SK-N-SH (cell line): ENCODE measurements at regions not wholly inside any gene's neighbourhood (a gene's known extent, or its start where the extent isn't known, plus 50 kb on each side); places are given as distances from the start of the nearest gene placed in this dataset.

ENCODE experiments used
- CTCF ChIA-PET: fragments of 300-600, 350-600 bp; formaldehyde crosslinking; extraction: SDS; loops from one replicate; lab custom pipeline; 2021; lab: Yijun Ruan, JAX
- POLR2A ChIA-PET: fragments of 350-600 bp; sonication (Branson Sonifier 250); formaldehyde crosslinking; extraction: SDS; loops from one replicate; lab custom pipeline; 2020; ENCODE audit warnings: antibody characterized with exemption, inconsistent platforms; lab: Yijun Ruan, JAX
- DNase-seq: peaks from one replicate; pipeline ENCODE4 v3.0.0; 2012
- H2AFZ ChIP-seq: fragments of 200-600 bp; sonication (generic); 2 replicates; pipeline ENCODE4 v1.8.1; 2016; ENCODE audit warnings: antibody characterized with exemption, mild to moderate bottlenecking, low read depth
- H3F3A ChIP-seq: fragments of 200-600 bp; sonication (generic); replicated peaks from 2 replicates; pipeline ENCODE3; 2016; ENCODE audit warnings: antibody characterized with exemption, mild to moderate bottlenecking; ENCODE audit not compliant: insufficient read depth
- H3K27ac ChIP-seq, 2 experiments: fragments of 200-500 bp in 1 of 2; fragments of 200-600 bp in 1 of 2; sonication (Bioruptor generic) in 1 of 2; sonication (generic), shearing (Covaris generic) in 1 of 2; 2 replicates each; pipeline versions ENCODE4 v1.5.1 to v1.6.1; 2014 to 2016; ENCODE audit warnings: low read depth in 2 of 2, inconsistent platforms in 1 of 2, low read length in 1 of 2, mild to moderate bottlenecking in 1 of 2, mixed read lengths in 1 of 2
- H3K27me3 ChIP-seq: fragments of 200-600 bp; sonication (generic), shearing (Covaris generic); 2 replicates; pipeline ENCODE4 v1.6.1; 2016; ENCODE audit warnings: mixed run types; ENCODE audit not compliant: insufficient read depth
- H3K36me3 ChIP-seq, 2 experiments: fragments of 200-500 bp in 1 of 2; fragments of 200-600 bp in 1 of 2; sonication (Bioruptor generic) in 1 of 2; sonication (generic) in 1 of 2; replicated peaks in 1 of 2; 2 replicates each; pipeline versions ENCODE3 to v1.5.1; 2014 to 2016; ENCODE audit warnings: low read length in 1 of 2, mild to moderate bottlenecking in 1 of 2; ENCODE audit not compliant: insufficient read depth in 2 of 2, control insufficient read depth in 1 of 2
- H3K4me1 ChIP-seq, 2 experiments: fragments of 200-500 bp in 1 of 2; fragments of 200-600 bp in 1 of 2; sonication (Bioruptor generic) in 1 of 2; sonication (generic), shearing (Covaris generic) in 1 of 2; 2 replicates each; pipeline versions ENCODE4 v1.5.1 to v1.6.1; 2014 to 2016; ENCODE audit warnings: low read depth in 1 of 2, low read length in 1 of 2, mixed run types in 1 of 2; ENCODE audit not compliant: insufficient read depth in 2 of 2, control insufficient read depth in 1 of 2
- H3K4me2 ChIP-seq: fragments of 200-600 bp; sonication (generic), shearing (Covaris generic); 2 replicates; pipeline ENCODE4 v1.6.1; 2017; ENCODE audit warnings: mixed run types
- H3K4me3 ChIP-seq, 2 experiments: fragments of 200-500 bp in 1 of 2; fragments of 200-600 bp in 1 of 2; sonication (Bioruptor generic) in 1 of 2; sonication (generic), shearing (Covaris generic) in 1 of 2; 2 replicates each; pipeline versions ENCODE4 v1.5.1 to v1.8.1; 2014 to 2016; ENCODE audit warnings: low read depth in 2 of 2, inconsistent platforms in 1 of 2, low read length in 1 of 2, mild to moderate bottlenecking in 1 of 2, mixed read lengths in 1 of 2, moderate library complexity in 1 of 2
- H3K79me2 ChIP-seq: fragments of 200-600 bp; sonication (generic); 2 replicates; pipeline ENCODE4 v1.8.1; 2017; ENCODE audit warnings: mild to moderate bottlenecking; ENCODE audit not compliant: insufficient read depth
- H3K9ac ChIP-seq: fragments of 200-600 bp; sonication (generic); 2 replicates; pipeline ENCODE4 v1.6.1; 2017; ENCODE audit warnings: mixed run types
- H3K9me2 ChIP-seq: fragments of 200-600 bp; sonication (generic); 2 replicates; pipeline ENCODE4 v1.6.1; 2017; ENCODE audit warnings: mixed run types
- H3K9me3 ChIP-seq: fragments of 200-600 bp; sonication (generic); 2 replicates; pipeline ENCODE4 v1.6.1; 2017; ENCODE audit warnings: mixed run types, mild to moderate bottlenecking, moderate library complexity
- H4K20me1 ChIP-seq: fragments of 200-600 bp; sonication (generic); 2 replicates; pipeline ENCODE4 v1.6.1; 2017; ENCODE audit warnings: mild to moderate bottlenecking, mixed run types; ENCODE audit not compliant: insufficient read depth
- CTCF ChIP-seq: fragments of 200-600 bp; sonication (generic); IDR thresholded peaks from 2 replicates; pipeline ENCODE4 v1.6.1; 2017; ENCODE audit warnings: antibody characterized with exemption, mild to moderate bottlenecking, moderate library complexity
- GABPA ChIP-seq: IDR thresholded peaks from 2 replicates; pipeline ENCODE4 v1.4.0; 2012; ENCODE audit warnings: low read depth, mild to moderate bottlenecking
- MEF2A ChIP-seq: IDR thresholded peaks from 2 replicates; pipeline ENCODE4 v1.4.0; 2012; ENCODE audit warnings: low read depth, borderline replicate concordance
- MXI1 ChIP-seq: IDR thresholded peaks from 2 replicates; pipeline ENCODE4 v1.6.1; 2012; ENCODE audit warnings: mild to moderate bottlenecking, low read depth, low read length, improper control_type of control experiment
- NFIC ChIP-seq: IDR thresholded peaks from 2 replicates; pipeline ENCODE4 v1.4.0; 2012; ENCODE audit warnings: borderline replicate concordance
- NRF1 ChIP-seq: IDR thresholded peaks from 2 replicates; pipeline ENCODE4 v1.6.1; 2012; ENCODE audit warnings: low read depth, mild to moderate bottlenecking, low read length
- POLR2AphosphoS5 ChIP-seq: IDR thresholded peaks from 2 replicates; pipeline ENCODE4 v1.6.1; 2012; ENCODE audit warnings: low read depth, low read length
- RAD21 ChIP-seq: IDR thresholded peaks from 2 replicates; pipeline ENCODE4 v1.6.1; 2012; ENCODE audit warnings: mild to moderate bottlenecking, low read length
- RCOR1 ChIP-seq: fragments of 150-350 bp; IDR thresholded peaks from 2 replicates; pipeline ENCODE4 v1.6.1; 2017; ENCODE audit warnings: antibody characterized with exemption, low read length
- REST ChIP-seq: IDR thresholded peaks from 2 replicates; pipeline ENCODE4 v1.6.1; 2012; ENCODE audit warnings: mild to moderate bottlenecking, low read depth, low read length, moderate library complexity
- RXRA ChIP-seq: IDR thresholded peaks from 2 replicates; pipeline ENCODE4 v1.4.0; 2012; ENCODE audit warnings: low read depth, mild to moderate bottlenecking, borderline replicate concordance
- SMC3 ChIP-seq: IDR thresholded peaks from 2 replicates; pipeline ENCODE4 v1.6.1; 2012; ENCODE audit warnings: low read depth, low read length, improper control_type of control experiment
- whole genome bisulfite sequencing: methylation state at CpG from one replicate; pipeline ENCODE4 v1.1.6; 2017; ENCODE audit warnings: low lambda C conversion rate; 5-methylcytosine and 5-hydroxymethylcytosine counted together
- TF ChIP-seq, protein P1 (sequence below): fragments of 150-350 bp; IDR thresholded peaks from 2 replicates; pipeline ENCODE4 v1.6.1; 2017; ENCODE audit warnings: antibody characterized with exemption, low read length, low read depth, borderline replicate concordance

DNA sequence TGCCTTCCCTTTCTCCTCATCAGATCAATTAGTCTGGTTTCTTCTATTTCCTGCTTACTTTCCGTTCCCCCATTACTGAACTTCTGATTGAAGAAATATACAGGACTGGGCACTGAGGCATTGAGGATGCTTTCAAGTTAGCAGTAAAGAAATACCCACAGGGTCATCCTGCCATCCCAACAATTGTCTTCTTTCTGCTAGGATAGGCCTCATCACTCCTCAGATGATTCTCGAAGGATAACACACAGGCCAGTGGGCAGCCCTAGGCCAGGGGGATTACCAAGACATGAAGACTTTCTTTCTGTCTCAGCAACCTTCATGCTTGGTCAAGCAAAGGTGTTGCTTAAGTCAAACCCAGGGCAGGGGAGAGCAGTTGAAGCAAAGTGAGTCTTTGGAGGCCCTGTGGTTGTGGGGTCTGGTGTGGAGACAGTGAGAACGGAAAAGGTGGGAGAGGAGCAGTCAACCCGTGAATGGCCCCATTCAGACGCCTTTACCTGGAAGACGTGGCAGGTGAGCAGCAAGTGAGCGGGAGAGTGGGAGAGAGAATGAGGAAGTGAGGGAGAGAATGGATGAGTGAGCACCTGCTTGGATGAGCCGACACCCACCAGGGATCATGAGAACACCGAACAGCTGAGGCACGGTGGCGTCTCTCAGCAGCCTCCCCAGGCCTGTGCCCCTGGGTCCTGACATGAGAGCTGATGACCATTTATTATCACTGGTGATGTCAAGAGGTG lies 462.9 kb downstream of the PREX1 start:
- Histone ChIP-seq H2AFZ (no peak overlapping the region), H3K27ac (no peak overlapping the region), H3K9ac (no peak overlapping the region), H3K36me3 (no peaks in the 10 kb centered on the region), H3K9me2 (no peaks in the 10 kb centered on the region), H3F3A (no peaks in the 10 kb centered on the region), H3K4me2 (no peak overlapping the region), H3K4me3 (no peak overlapping the region), H3K9me3 (no peaks in the 10 kb centered on the region), H4K20me1 (no peaks in the 10 kb centered on the region), H3K4me1 (peaks cover 0 to 22% of the 10 kb centered on the region in 2 experiments; a peak in 3 of 4 replicates), H3K27me3 (no peaks in the 10 kb centered on the region), H3K79me2 (no peaks in the 10 kb centered on the region)
- no peak for DNase-seq
- 79% methylated on average over 11 of the region's 11 CpGs for WGBS
- ChIA-PET POLR2A (interaction anchor here (0.7 kb wide), 1 partner anchor 654 kb away, joined by 3 read pairs; no protein-coding TSS in a partner anchor), CTCF (interaction anchor here (1.7 to 1.9 kb wide), 2 partner anchors 256 kb away, joined by 7 read pairs; no protein-coding TSS in a partner anchor)
- no peak for TF ChIP-seq MXI1
- no peak for TF ChIP-seq REST
- no peak for TF ChIP-seq MEF2A
- no peak for TF ChIP-seq GABPA
- no peak for TF ChIP-seq SMC3
- TF ChIP-seq RXRA, result no peak
- TF ChIP-seq, protein P1, sequence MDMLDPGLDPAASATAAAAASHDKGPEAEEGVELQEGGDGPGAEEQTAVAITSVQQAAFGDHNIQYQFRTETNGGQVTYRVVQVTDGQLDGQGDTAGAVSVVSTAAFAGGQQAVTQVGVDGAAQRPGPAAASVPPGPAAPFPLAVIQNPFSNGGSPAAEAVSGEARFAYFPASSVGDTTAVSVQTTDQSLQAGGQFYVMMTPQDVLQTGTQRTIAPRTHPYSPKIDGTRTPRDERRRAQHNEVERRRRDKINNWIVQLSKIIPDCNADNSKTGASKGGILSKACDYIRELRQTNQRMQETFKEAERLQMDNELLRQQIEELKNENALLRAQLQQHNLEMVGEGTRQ, result no peak
- TF ChIP-seq POLR2AphosphoS5, result no peak
- no peak for TF ChIP-seq RCOR1
- TF ChIP-seq CTCF, result no peak
- no peak for TF ChIP-seq NFIC
- TF ChIP-seq RAD21, result no peak
- no peak for TF ChIP-seq NRF1
